Colonic mucosa (tissue), 4 donors: ENCODE measurements at regions not wholly inside any gene's neighbourhood (a gene's known extent, or its start where the extent isn't known, plus 50 kb on each side); places are given as distances from the start of the nearest gene placed in this dataset.

Experiments used
- DNase-seq: peaks from one replicate; pipeline ENCODE4 v3.0.0-alpha.2; 2020
- H3K27ac ChIP-seq: fragments of 200-600 bp; one replicate; pipeline ENCODE4 v1.8.0; 2021
- H3K27me3 ChIP-seq: fragments of 200-600 bp; one replicate; pipeline ENCODE4 v1.8.0; 2021
- H3K36me3 ChIP-seq: fragments of 200-600 bp; one replicate; pipeline ENCODE4 v1.8.0; 2021
- H3K4me1 ChIP-seq: fragments of 200-600 bp; one replicate; pipeline ENCODE4 v1.8.0; 2021; ENCODE audit warnings: mild to moderate bottlenecking
- H3K4me3 ChIP-seq: fragments of 200-600 bp; one replicate; pipeline ENCODE4 v1.8.0; 2021
- H3K9ac ChIP-seq, 2 donors: one replicate each; pipeline ENCODE4 v1.7.0; 2013; ENCODE audit warnings: control low read depth in 2 of 2, low read depth in 2 of 2, low read length in 2 of 2
- H3K9me3 ChIP-seq: fragments of 200-600 bp; one replicate; pipeline ENCODE4 v1.8.0; 2021
- intact Hi-C: fragments of 100-400 bp; cut with DNase I; formaldehyde crosslinking; loops from one replicate; pipeline ENCODE4 v1.14.1; 2022
- TF ChIP-seq, protein P1 (sequence below): fragments of 200-600 bp; IDR thresholded peaks from one replicate; pipeline ENCODE4 v1.8.0; 2022; ENCODE audit warnings: antibody characterized with exemption, mild to moderate bottlenecking
- donor health status: healthy.
- donor health status: DM: no; HTN: no; CAD: no.
- donor health status: DM: no; HTN: no; CAD: no.

DNA sequence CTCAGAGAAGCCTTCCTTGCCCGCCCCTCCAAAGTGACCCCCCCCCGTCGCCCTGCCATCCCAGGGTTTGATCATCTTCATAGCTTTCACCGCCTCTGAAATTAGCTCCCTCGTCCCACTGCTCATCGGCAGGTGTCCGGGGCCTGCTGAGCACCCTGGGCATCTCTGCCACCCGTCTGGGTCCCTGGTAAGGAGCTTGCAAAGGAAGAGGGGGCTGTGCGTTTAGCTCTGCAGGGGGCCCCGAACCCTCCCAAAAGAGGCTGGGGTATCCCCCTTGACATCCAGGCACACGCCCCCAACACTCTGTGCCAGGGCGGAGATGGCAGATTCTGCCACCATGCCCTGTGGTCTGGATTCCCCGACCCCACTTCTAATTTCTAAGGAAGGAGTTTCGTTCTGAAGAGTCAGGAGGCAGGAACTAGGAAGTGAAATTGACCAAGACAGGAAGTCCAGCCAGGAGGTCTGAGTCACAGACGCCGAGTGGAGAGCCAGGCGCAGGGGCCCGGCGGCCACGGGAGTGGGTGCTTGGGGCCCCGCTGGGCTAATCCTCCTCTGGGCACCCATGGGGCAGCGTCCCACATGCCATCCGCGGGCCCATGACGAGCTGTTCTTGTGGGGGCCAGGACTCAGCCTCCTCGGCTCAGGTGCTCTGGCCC, 95.7 kb downstream of the RFLNA start:
- Histone ChIP-seq H3K4me1 (peaks cover 32% of the 10 kb centered on the region), H3K9me3 (no peaks in the 10 kb centered on the region), H3K27ac (peak overlapping the region; percentile 87), H3K27me3 (no peaks in the 10 kb centered on the region), H3K4me3 (no peak overlapping the region), H3K36me3 (peaks cover 5% of the 10 kb centered on the region), H3K9ac (peak overlapping the region in 1 of 2 donors; percentile 23)
- DNase-seq: peak; percentile 44
- TF ChIP-seq, protein P1, sequence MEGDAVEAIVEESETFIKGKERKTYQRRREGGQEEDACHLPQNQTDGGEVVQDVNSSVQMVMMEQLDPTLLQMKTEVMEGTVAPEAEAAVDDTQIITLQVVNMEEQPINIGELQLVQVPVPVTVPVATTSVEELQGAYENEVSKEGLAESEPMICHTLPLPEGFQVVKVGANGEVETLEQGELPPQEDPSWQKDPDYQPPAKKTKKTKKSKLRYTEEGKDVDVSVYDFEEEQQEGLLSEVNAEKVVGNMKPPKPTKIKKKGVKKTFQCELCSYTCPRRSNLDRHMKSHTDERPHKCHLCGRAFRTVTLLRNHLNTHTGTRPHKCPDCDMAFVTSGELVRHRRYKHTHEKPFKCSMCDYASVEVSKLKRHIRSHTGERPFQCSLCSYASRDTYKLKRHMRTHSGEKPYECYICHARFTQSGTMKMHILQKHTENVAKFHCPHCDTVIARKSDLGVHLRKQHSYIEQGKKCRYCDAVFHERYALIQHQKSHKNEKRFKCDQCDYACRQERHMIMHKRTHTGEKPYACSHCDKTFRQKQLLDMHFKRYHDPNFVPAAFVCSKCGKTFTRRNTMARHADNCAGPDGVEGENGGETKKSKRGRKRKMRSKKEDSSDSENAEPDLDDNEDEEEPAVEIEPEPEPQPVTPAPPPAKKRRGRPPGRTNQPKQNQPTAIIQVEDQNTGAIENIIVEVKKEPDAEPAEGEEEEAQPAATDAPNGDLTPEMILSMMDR: no peak
- intact Hi-C loops: no loop called here

DNA sequence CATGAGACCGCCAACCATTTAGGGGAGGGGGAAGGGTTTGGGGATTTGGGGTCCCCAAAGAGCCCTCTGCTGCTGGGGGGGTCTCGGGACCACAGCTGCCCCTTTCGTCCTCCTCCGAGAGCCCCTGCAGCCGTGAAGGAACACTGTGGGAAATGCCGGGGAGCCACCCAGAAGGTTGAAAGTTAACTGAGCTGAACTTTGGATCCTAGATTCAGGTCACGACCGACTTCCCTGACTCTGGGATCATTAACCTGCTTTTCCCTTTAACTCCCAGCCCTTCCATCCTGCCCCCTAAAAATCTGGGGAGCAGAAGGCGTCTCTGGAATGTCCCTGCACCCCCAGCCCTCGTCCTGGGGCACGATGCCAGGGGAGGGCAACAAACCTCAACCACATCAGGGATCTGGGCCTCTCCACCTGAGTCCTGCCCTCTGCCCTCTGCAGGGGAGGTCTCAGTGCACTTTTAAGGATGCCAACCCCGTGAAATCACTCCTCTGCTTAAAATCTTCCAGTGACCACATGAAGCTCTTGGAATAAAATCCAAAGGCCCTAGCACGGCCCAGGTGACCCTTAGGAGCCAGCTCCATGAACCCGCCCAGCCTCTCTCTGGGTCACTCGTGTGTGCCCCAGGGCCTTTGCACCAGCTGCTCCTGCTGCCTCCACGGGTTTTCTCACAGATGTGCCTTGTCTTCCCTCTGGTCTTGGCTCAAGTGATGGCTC, 95.0 kb downstream of the RFLNA start:
- Histone ChIP-seq H3K27me3 (no peaks in the 10 kb centered on the region), H3K9me3 (no peaks in the 10 kb centered on the region), H3K36me3 (peaks cover 5% of the 10 kb centered on the region), H3K4me3 (peak overlapping the region; percentile 49), H3K4me1 (peaks cover 32% of the 10 kb centered on the region), H3K27ac (peak overlapping the region; percentile 87), H3K9ac (peak overlapping the region; percentile 33 to 85)
- intact Hi-C loops: no loop called here
- DNase-seq: peak; percentile 71
- TF ChIP-seq, protein P1: no peak

DNA sequence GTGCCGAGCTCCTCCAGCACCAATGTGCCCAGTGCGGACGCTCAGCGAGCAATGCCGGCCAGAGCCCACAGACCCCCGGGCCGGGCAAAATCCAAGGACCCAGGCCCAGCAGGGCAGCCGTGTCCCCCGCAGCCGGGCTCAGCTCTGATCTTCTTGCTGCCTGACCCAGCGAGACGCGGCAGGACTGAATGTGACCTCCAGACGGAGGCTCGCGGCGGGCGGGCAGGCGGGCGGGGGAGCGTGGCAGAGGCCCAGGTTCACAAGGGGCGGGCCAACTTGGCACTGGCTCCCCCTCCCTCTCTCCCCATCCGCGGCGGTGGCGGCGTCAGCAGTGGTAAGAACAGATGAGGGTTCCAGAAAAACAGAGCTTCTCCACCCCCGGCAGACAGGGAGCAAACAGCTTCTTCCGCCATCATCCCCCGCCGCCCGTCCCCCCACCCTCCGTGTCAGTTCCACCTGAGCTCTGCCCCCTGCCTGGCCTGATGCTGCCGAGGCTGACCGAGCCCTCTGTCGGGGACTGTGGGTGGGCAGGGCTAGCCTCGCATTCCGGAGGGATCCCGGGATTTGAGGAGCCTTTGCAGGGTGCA, 94.3 kb downstream of the RFLNA start:
- peak overlapping the region; percentile 87 for H3K27ac ChIP-seq
- H3K36me3 ChIP-seq: peaks cover 5% of the 10 kb centered on the region
- no peaks in the 10 kb centered on the region for H3K27me3 ChIP-seq
- H3K4me1 ChIP-seq: peaks cover 32% of the 10 kb centered on the region
- TF ChIP-seq, protein P1: no peak
- peak; percentile 90 for DNase-seq
- H3K4me3 ChIP-seq: peak overlapping the region; percentile 49
- no peaks in the 10 kb centered on the region for H3K9me3 ChIP-seq
- intact Hi-C loops: no loop called here
- peak overlapping the region; percentile 85 to 92 for H3K9ac ChIP-seq

DNA sequence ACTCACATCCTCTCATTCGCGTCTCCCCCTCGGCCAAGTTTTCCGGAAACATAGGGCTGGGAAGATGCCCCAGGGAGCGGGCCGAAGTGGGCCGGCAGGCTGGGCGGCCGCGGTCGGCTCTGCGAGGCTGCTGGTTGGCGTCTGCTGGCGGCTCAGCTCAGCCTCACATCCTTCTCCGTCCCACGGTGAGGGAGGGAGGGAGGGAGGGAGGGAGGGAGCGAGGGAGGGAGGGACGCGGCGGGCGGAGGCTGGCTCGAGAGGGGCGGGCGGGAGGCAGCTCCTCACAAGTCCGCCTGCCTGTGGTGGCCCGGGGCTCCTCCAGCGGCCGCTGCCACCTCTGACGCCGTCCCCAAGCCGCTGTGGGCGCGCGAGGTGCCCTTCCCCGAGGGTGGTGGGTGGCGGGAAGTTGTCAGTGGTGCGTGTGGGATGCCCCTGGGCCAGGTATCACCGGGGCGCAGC, 93.8 kb downstream of the RFLNA start:
- Histone ChIP-seq H3K27ac (peak overlapping the region; percentile 87), H3K9me3 (no peaks in the 10 kb centered on the region), H3K36me3 (peaks cover 4% of the 10 kb centered on the region), H3K4me3 (peak overlapping the region; percentile 49), H3K9ac (peak overlapping the region; percentile 85 to 92), H3K4me1 (peaks cover 28% of the 10 kb centered on the region), H3K27me3 (no peaks in the 10 kb centered on the region)
- TF ChIP-seq, protein P1: no peak
- DNase-seq: peak; percentile 80
- intact Hi-C loops: no loop called here

DNA sequence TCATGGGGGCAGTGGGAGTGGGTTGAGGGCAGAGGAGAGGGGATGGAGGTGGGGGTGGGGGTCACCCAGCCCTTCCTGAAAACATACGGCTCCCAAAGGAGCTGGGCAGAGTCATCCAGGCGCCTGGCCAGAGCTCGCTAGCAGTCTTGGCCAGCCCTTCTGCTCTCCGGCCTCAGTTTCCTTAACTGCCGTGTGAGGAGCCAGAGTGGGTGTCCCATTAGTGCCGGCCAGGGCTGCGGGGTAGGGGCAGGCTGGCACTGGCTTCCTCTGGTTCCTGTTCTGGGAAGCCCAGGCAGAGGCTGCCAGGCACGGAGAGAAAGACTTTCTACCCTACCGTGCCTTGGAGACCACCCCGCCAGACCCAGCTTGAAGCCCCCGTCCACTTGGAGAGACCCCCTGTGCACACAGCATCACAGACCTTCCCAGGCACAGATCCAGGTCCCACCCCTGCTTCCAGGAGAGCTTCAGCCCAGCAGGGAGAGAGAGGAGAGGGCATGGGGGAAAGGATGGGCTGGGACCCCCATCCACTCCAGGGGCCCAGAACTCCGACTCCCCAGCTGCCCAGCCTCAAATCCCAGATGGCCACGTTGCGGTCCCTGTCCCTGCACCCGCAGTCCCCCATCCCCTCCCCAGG, 93.3 kb downstream of the RFLNA start:
- Histone ChIP-seq H3K4me3 (peak overlapping the region; percentile 49), H3K9ac (peak overlapping the region; percentile 64 to 70), H3K27me3 (no peaks in the 10 kb centered on the region), H3K4me1 (peaks cover 23% of the 10 kb centered on the region), H3K27ac (peak overlapping the region; percentile 47), H3K9me3 (no peaks in the 10 kb centered on the region), H3K36me3 (peaks cover 5% of the 10 kb centered on the region)
- intact Hi-C loops: no loop called here
- DNase-seq: no peak
- TF ChIP-seq, protein P1: no peak
